Activated T-cell treated with anti-CD3 and anti-CD28 coated beads, Interleukin-2, amount 50 U/mL, for 4 hours (primary cell): ENCODE measurements at regions not wholly inside any gene's neighbourhood (a gene's known extent, or its start where the extent isn't known, plus 50 kb on each side); places are given as distances from the start of the nearest gene placed in this dataset.

Source experiments
- ATAC-seq, 2 donors: fragments of 200-7000 bp; cut with Tn5 transposase; one replicate each; pipeline ENCODE4 v1.10.0; 2021
- DNase-seq: peaks from one replicate; pipeline ENCODE4 v3.0.0-alpha.2; 2020
- H3K27me3 Mint-ChIP-seq: one replicate; pipeline ENCODE4 v1.8.0; 2021; ENCODE audit warnings: low read depth, mixed read lengths
- H3K36me3 Mint-ChIP-seq: one replicate; pipeline ENCODE4 v1.8.0; 2022; ENCODE audit warnings: mixed read lengths; ENCODE audit not compliant: insufficient read depth
- H3K4me1 Mint-ChIP-seq: one replicate; pipeline ENCODE4 v1.8.0; 2021; ENCODE audit warnings: low read depth, mixed read lengths
- H3K4me3 Mint-ChIP-seq: one replicate; pipeline ENCODE4 v1.8.0; 2021; ENCODE audit warnings: mild to moderate bottlenecking, moderate library complexity, mixed read lengths
- H3K9me3 Mint-ChIP-seq: one replicate; pipeline ENCODE4 v1.8.0; 2021; ENCODE audit warnings: mixed read lengths

DNA sequence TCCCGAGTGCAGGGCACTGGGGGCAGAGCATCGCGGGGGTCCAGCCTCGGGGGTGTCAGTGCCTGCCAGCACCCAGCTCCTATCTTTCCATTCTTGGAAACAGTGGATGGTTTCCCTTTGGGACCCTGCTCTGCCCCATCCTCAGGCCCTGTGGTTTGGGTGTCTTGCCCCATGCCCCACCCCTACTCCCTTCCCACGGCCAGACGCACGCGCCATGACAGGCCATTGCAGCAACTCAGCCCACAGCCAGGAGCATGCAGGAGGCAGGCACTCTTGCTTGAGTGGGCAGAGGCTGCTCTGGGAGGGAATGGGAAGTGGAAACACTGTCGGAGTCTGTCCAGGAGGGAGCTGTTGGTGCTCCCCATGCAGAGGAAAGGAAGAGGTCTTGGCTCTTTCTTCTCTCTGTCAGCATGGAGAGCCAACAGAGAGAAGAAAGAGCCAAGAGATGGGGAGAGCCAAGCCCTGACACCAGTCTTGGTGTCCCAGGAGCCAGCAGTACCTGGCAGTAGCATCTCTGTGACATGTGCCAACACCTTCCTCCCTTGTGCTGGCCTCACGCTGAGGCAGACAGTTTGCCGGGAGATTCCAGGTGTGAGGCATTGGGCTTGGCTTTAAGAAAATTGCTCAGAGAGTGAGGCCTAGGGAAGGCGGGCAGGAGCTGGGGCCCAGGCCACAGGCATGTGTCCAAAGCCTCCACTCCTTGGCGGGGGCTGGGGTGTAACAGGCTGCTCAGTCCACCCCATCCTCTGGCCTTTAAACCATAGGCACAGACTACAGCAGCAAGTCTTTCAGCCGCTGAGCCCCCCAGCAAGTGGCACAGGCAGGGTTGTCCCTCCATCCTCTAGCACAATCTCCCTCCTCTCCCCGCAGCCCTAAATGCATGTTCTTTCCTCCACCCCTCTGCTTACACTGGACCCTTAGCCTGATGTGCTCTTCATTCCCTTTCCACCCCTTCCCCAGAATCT, 86.7 kb upstream of the UQCRFS1 start:
- Mint-ChIP-seq H3K27me3 (peaks cover 5% of the 10 kb centered on the region), H3K9me3 (no peaks in the 10 kb centered on the region), H3K4me3 (no peak overlapping the region), H3K4me1 (no peaks in the 10 kb centered on the region), H3K36me3 (no peaks in the 10 kb centered on the region)
- ATAC-seq (no peak), DNase-seq (no peak)

GRCh38 chr19:29302002-29302928, 89.3 kb upstream of the UQCRFS1 start:
- no peak overlapping the region for H3K4me3 Mint-ChIP-seq
- H3K27me3 Mint-ChIP-seq: peaks cover 2% of the 10 kb centered on the region

GRCh38 chr19:29303069-29303718, 90.2 kb upstream of the UQCRFS1 start:
- Mint-ChIP-seq H3K4me3 (no peak overlapping the region), H3K36me3 (no peaks in the 10 kb centered on the region), H3K4me1 (no peaks in the 10 kb centered on the region), H3K9me3 (no peaks in the 10 kb centered on the region), H3K27me3 (peaks cover 8% of the 10 kb centered on the region)
- no peak for DNase-seq
- no peak for ATAC-seq

More at GRCh38 chr19:29302002-29302928, 89.3 kb upstream of the UQCRFS1 start:
- H3K36me3 Mint-ChIP-seq: no peaks in the 10 kb centered on the region
- peak in 1 of 2 donors; percentile 75 for ATAC-seq
- no peaks in the 10 kb centered on the region for H3K9me3 Mint-ChIP-seq
- no peaks in the 10 kb centered on the region for H3K4me1 Mint-ChIP-seq
- no peak for DNase-seq

DNA sequence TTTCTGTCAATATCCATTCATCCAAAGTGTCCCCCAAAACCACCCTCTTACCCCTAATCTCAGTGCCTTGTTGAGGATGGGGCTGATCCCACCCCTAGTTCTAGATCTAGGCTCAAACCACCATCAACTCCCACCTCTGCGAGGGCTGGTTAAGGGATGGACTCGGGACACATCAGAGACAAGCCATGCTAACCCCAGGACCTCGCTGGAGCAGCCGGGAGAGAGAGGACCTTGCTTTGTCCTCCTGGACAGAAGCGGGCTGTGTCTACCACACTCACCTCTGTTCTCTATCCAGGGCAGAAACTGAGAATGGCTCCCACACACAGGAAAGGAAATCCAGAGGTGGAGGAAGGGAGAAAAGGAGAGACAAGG, 90.8 kb upstream of the UQCRFS1 start:
- Mint-ChIP-seq H3K27me3 (peaks cover 8% of the 10 kb centered on the region), H3K9me3 (no peaks in the 10 kb centered on the region), H3K4me3 (no peak overlapping the region), H3K4me1 (no peaks in the 10 kb centered on the region), H3K36me3 (no peaks in the 10 kb centered on the region)
- DNase-seq: no peak
- ATAC-seq: no peak

DNA sequence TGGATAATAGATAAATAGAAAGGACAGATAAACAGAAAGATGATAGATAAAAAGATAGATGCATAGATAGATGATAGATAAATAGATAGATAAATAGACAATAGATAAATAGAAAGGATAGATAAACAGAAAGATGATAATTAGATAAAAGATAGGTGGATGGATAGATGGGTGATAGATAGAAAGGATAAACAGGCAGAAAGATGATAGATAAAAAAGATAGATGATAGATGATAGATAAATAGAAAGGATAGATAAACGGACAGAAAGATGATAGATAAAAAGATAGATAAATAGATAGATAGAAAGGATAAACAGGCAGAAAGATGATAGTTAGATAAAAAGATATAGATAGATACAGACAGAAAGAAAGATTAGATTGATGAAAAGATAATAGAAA, 92.3 kb upstream of the UQCRFS1 start:
- Mint-ChIP-seq H3K4me1 (no peaks in the 10 kb centered on the region), H3K4me3 (no peak overlapping the region), H3K9me3 (no peaks in the 10 kb centered on the region), H3K27me3 (peaks cover 14% of the 10 kb centered on the region), H3K36me3 (no peaks in the 10 kb centered on the region)
- ATAC-seq (no peak), DNase-seq (no peak)

- Mint-ChIP-seq H3K36me3 (no peaks in the 10 kb centered on the region), H3K4me1 (no peaks in the 10 kb centered on the region), H3K9me3 (no peaks in the 10 kb centered on the region), H3K27me3 (peaks cover 22% of the 10 kb centered on the region), H3K4me3 (no peak overlapping the region)
- DNase-seq: no peak
- ATAC-seq: no peak
These were observed 96.1 kb upstream of the UQCRFS1 start for GRCh38 chr19:29308977-29309590.

DNA sequence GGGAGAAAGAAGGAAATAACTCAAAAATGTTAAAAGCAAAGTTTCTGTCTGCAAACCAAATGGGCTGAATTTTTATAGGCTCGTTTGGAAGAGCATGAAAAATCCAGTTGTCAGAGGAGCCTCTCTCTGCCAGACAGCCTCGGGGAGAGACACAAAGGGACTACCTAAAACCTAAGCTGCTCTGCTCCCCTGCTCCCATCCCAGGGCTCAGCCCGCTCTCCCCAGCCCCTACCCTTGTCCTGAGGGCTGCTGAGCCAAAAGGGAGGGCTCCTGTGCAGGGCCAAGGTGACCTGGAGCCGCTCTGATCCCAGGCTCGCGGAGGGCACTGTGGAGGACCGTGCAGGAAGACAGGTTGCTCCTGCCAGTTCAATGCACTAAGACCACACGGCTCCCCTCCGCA, 96.7 kb upstream of the UQCRFS1 start:
- Mint-ChIP-seq H3K36me3 (no peaks in the 10 kb centered on the region), H3K4me3 (no peak overlapping the region), H3K27me3 (peaks cover 22% of the 10 kb centered on the region), H3K9me3 (no peaks in the 10 kb centered on the region), H3K4me1 (no peaks in the 10 kb centered on the region)
- ATAC-seq: no peak
- DNase-seq: no peak

DNA sequence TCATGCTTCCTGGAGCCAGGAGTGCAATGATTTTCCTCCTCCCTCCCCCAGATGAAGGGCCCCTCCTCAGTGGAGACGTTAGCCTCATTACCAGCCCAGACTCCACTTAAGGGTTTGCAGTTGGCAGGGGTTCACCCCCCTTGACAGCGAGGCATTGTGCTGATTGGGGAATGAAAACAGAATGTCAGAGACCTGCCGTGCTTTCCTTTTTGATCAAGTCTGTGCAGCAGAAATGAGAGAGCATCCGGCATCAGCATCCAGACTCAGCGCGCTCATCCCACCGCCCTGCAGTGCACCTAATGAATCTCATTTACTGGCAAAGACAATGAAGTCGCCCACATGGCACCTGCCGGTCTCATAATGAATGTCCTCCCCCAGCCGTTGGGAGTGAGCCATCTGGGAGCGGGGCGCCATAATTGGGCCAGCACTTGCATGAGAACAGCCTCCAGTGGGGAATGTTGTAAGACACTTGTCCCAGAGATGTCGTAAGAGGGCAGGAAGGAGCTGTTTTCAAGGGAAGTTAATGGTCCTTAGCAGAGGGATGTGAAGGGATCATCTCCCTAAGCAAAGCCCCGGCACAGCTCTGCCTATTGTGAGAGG, 98.3 kb upstream of the UQCRFS1 start:
- Mint-ChIP-seq H3K9me3 (no peaks in the 10 kb centered on the region), H3K4me3 (no peak overlapping the region), H3K27me3 (peaks cover 22% of the 10 kb centered on the region), H3K4me1 (no peaks in the 10 kb centered on the region), H3K36me3 (no peaks in the 10 kb centered on the region)
- ATAC-seq: no peak
- DNase-seq: no peak

DNA sequence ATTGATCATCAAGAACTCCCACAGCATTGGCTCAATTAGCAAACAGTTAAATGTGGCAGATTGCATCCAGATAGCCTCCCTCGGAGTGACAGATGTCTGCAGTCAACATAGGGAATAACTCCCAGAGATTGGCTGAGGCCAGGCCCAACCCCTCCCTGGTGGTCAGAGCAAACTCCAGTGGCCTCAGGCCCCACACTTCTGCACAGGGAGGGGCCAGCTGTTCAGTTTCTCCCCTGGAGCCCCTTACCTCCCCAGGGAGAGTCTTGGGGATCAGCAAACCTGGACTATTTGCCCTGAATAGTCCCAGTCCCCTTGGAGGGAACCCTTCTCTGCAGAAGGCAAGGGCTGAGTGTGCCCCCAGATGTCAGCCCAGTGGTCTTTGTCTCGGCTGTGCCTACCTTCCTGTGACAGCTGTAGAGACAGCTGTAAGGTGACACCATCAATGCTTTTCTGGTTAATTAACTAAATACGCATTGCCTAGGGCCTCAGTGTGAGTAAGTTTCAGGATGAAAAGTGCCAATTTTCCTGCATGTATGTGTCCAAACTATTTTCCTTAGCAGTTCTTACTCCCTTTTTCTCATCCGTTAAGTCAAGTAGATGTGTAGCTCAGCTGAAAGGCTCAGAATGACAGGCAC, 102.7 kb upstream of the UQCRFS1 start:
- H3K36me3 Mint-ChIP-seq: no peaks in the 10 kb centered on the region
- peaks cover 11% of the 10 kb centered on the region for H3K27me3 Mint-ChIP-seq
- H3K4me1 Mint-ChIP-seq: no peaks in the 10 kb centered on the region
- no peaks in the 10 kb centered on the region for H3K9me3 Mint-ChIP-seq
- H3K4me3 Mint-ChIP-seq: no peak overlapping the region
- DNase-seq: no peak
- no peak for ATAC-seq

GRCh38 chr19:29318581-29318980, 105.6 kb upstream of the UQCRFS1 start:
- H3K4me3 Mint-ChIP-seq: no peak overlapping the region
- no peaks in the 10 kb centered on the region for H3K4me1 Mint-ChIP-seq
- peaks cover 3% of the 10 kb centered on the region for H3K27me3 Mint-ChIP-seq
- no peaks in the 10 kb centered on the region for H3K9me3 Mint-ChIP-seq
- DNase-seq (no peak), ATAC-seq (no peak)
- no peaks in the 10 kb centered on the region for H3K36me3 Mint-ChIP-seq

DNA sequence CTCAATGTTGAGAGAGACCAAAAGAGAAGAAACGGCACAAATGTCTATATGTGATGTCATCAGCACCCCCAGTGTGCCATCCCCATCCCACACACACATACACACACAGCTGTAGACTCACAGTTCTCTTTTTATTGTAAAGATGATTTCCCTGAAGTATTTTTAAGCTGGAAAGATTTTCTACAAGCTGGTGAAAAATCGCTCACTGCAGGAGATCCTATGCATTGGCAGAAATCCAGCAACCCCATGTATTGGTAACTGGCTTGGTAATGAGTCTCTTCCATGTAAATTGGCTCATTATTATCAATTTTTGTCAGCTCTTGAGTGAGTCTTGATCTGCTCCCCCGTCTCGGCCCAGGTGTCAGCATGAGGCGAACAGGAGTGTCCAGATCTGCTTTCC, 107.1 kb upstream of the UQCRFS1 start:
- no peak for DNase-seq
- no peaks in the 10 kb centered on the region for H3K9me3 Mint-ChIP-seq
- ATAC-seq: no peak
- no peaks in the 10 kb centered on the region for H3K36me3 Mint-ChIP-seq
- H3K4me1 Mint-ChIP-seq: peaks cover 3% of the 10 kb centered on the region
- peaks cover 7% of the 10 kb centered on the region for H3K27me3 Mint-ChIP-seq
- no peak overlapping the region for H3K4me3 Mint-ChIP-seq

GRCh38 chr19:29320618-29321017, 107.7 kb upstream of the UQCRFS1 start:
- DNase-seq (no peak), ATAC-seq (no peak)
- Mint-ChIP-seq H3K9me3 (no peaks in the 10 kb centered on the region), H3K4me1 (peaks cover 3% of the 10 kb centered on the region), H3K4me3 (no peak overlapping the region), H3K36me3 (no peaks in the 10 kb centered on the region), H3K27me3 (peaks cover 7% of the 10 kb centered on the region)

GRCh38 chr19:29321116-29321515, 108.2 kb upstream of the UQCRFS1 start:
- ATAC-seq (no peak), DNase-seq (no peak)
- Mint-ChIP-seq H3K4me1 (peaks cover 3% of the 10 kb centered on the region), H3K4me3 (no peak overlapping the region), H3K27me3 (peaks cover 7% of the 10 kb centered on the region), H3K36me3 (no peaks in the 10 kb centered on the region), H3K9me3 (no peaks in the 10 kb centered on the region)
